Upper lobe of right lung (tissue), 1 donor: ENCODE measurements at regions not wholly inside any gene's neighbourhood (a gene's known extent, or its start where the extent isn't known, plus 50 kb on each side); places are given as distances from the start of the nearest gene placed in this dataset.

ENCODE experiments used
- ATAC-seq: fragments of 200-7000 bp; cut with Tn5 transposase; one replicate; pipeline ENCODE4 v1.9.1; 2020; ENCODE audit warnings: mild to moderate bottlenecking, moderate library complexity
- DNase-seq: peaks from one replicate; pipeline ENCODE4 v3.0.0-alpha.2; 2020
- H3K27ac ChIP-seq: fragments of 200-600 bp; one replicate; pipeline ENCODE4 v1.8.0; 2022
- H3K27me3 ChIP-seq: fragments of 200-600 bp; one replicate; pipeline ENCODE4 v1.8.0; 2022; ENCODE audit warnings: mild to moderate bottlenecking
- H3K36me3 ChIP-seq: fragments of 200-600 bp; one replicate; pipeline ENCODE4 v1.8.0; 2022
- H3K4me1 ChIP-seq: fragments of 200-600 bp; one replicate; pipeline ENCODE4 v1.8.0; 2022
- H3K4me3 ChIP-seq: fragments of 200-600 bp; one replicate; pipeline ENCODE4 v1.8.0; 2022; ENCODE audit warnings: mild to moderate bottlenecking
- H3K9me3 ChIP-seq: fragments of 200-600 bp; one replicate; pipeline ENCODE4 v1.8.0; 2022
- intact Hi-C: fragments of 100-400 bp; cut with DNase I; formaldehyde crosslinking; loops from one replicate; pipeline ENCODE4 v1.11.0; 2022
- TF ChIP-seq, protein P1 (sequence below): fragments of 200-600 bp; IDR thresholded peaks from one replicate; pipeline ENCODE4 v1.8.0; 2022; ENCODE audit warnings: antibody characterized with exemption
- donor health status: DM: no; HTN: yes; CAD: no; lungs with severe emphysema.

DNA sequence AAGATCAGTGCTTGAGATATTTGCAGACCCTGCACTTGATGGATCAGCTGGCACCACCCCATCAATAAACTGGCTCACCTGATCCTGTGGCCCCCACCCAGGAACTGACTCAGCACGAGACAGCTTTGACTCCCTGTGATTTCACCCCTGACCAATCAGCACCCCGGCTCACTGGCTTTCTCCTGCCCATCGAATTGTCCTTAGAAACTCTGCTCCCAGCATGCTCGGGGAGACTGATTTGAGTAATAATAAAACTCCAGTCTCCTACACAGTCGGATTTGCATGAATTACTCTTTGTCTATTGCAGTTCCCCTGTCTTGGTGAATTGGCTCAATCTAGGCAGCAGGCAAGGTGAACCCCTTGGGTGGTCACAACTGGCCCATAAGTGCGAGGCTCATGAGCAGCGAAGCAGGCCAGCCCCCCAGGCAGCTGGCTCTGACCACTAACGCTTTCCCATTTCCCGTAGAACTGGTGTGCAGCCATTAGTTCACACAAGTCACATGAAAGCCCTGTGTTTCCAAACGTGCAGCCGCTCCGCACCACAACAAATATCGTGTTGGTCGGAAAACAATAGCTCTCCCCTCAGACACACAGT, 79.6 kb downstream of the RSPH3 start:
- H3K9me3 ChIP-seq = no peaks in the 10 kb centered on the region
- ATAC-seq (no peak), DNase-seq (no peak)
- TF ChIP-seq, protein P1, sequence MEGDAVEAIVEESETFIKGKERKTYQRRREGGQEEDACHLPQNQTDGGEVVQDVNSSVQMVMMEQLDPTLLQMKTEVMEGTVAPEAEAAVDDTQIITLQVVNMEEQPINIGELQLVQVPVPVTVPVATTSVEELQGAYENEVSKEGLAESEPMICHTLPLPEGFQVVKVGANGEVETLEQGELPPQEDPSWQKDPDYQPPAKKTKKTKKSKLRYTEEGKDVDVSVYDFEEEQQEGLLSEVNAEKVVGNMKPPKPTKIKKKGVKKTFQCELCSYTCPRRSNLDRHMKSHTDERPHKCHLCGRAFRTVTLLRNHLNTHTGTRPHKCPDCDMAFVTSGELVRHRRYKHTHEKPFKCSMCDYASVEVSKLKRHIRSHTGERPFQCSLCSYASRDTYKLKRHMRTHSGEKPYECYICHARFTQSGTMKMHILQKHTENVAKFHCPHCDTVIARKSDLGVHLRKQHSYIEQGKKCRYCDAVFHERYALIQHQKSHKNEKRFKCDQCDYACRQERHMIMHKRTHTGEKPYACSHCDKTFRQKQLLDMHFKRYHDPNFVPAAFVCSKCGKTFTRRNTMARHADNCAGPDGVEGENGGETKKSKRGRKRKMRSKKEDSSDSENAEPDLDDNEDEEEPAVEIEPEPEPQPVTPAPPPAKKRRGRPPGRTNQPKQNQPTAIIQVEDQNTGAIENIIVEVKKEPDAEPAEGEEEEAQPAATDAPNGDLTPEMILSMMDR = no peak
- intact Hi-C loops = no loop called here
- no peak overlapping the region for H3K27ac ChIP-seq
- no peak overlapping the region for H3K4me3 ChIP-seq
- H3K4me1 ChIP-seq = no peaks in the 10 kb centered on the region
- H3K27me3 ChIP-seq = no peaks in the 10 kb centered on the region
- no peaks in the 10 kb centered on the region for H3K36me3 ChIP-seq

DNA sequence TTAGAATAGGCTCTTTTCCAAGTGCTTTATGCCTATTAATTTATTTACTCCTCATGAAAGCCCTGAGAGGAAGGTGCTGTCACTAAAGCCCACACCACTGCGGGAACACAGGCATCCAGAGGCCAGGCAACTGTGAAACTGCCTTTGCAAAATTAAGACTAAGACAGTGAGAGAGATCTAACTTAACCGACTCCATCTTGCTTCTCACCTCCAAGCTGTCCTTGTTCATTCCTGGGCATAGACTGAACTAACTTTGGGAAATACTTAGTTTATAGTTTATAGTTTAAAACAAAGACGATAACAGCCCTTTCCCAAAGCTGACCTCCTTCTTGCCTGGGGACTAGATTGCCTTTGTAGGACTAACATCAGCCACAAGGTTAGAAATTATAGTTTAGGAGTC, 80.1 kb downstream of the RSPH3 start:
- no peaks in the 10 kb centered on the region for H3K4me1 ChIP-seq
- no peaks in the 10 kb centered on the region for H3K9me3 ChIP-seq
- no peak overlapping the region for H3K27ac ChIP-seq
- no peaks in the 10 kb centered on the region for H3K36me3 ChIP-seq
- no peaks in the 10 kb centered on the region for H3K27me3 ChIP-seq
- DNase-seq (no peak), ATAC-seq (no peak)
- intact Hi-C loops = no loop called here
- no peak overlapping the region for H3K4me3 ChIP-seq
- TF ChIP-seq, protein P1 = no peak

DNA sequence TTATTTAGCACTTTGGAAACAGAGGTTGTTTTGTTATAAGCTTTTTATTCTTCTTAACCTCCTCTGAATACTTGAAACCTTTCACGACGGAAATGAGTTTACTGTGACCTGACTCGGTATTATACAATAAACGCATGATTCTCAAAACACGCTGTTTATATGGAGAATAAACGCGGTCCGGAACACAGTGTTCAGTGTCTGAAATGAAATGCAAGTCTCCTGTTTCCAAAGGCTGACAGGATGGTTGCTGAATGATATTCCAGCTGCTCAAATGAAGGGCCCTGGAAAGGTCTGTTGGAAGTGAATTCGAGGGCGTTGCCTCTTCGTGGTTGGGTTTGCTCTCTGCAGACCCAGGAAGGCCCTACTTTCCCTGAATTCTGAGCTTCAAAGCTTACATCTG, 83.4 kb downstream of the RSPH3 start:
- Histone ChIP-seq H3K9me3 (no peaks in the 10 kb centered on the region), H3K4me1 (no peaks in the 10 kb centered on the region), H3K27ac (no peak overlapping the region), H3K4me3 (no peak overlapping the region), H3K27me3 (no peaks in the 10 kb centered on the region), H3K36me3 (no peaks in the 10 kb centered on the region)
- ATAC-seq = no peak
- TF ChIP-seq, protein P1 = no peak
- DNase-seq = no peak
- intact Hi-C loops = no loop called here

DNA sequence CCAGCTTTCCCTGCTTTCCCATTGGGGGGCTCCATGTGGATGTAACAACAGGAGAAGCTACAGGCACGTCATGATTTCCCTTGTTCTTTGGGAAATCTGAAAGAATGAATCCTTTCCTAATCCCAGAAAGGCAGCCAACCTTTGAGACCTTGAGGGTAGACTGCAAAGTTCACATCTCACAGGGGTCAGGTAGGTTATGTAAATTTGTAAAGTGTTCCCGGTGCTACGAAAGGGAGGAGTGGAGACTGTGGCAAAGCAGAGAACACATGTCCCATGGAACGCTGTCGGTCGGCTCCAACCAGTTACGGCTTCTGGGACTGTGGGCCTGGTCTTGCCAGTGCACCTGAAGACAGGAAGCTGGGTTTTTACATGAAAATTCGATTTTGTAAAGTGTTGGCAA, 85.1 kb downstream of the RSPH3 start:
- DNase-seq = no peak
- H3K27ac ChIP-seq = no peak overlapping the region
- H3K36me3 ChIP-seq = no peaks in the 10 kb centered on the region
- TF ChIP-seq, protein P1 = no peak
- no peak overlapping the region for H3K4me3 ChIP-seq
- intact Hi-C loops = no loop called here
- no peaks in the 10 kb centered on the region for H3K9me3 ChIP-seq
- no peak for ATAC-seq
- no peaks in the 10 kb centered on the region for H3K27me3 ChIP-seq
- H3K4me1 ChIP-seq = peaks cover 1% of the 10 kb centered on the region

DNA sequence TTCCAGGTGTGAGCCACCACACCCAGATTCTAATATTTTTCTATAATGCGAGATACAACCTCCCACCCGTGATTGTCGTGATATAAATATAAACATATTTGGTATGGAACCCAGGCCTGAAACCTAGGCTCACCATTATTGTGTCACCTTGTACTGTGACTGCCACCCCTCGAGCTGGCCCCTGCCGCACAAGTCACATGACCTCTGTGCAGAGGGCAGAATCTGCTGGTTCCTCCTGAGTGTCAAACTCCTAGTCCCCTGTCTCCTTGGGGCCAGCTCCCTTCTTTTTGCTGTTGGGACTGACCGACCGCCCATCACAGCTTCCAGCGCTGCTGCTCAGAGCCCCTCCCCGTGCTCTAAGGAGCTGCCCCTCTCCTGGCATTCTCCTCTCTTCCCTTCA, 86.4 kb downstream of the RSPH3 start:
- Histone ChIP-seq H3K4me3 (no peak overlapping the region), H3K9me3 (no peaks in the 10 kb centered on the region), H3K4me1 (peaks cover 3% of the 10 kb centered on the region), H3K36me3 (no peaks in the 10 kb centered on the region), H3K27me3 (no peaks in the 10 kb centered on the region), H3K27ac (no peak overlapping the region)
- intact Hi-C loops = no loop called here
- ATAC-seq = no peak
- no peak for DNase-seq
- TF ChIP-seq, protein P1 = no peak

DNA sequence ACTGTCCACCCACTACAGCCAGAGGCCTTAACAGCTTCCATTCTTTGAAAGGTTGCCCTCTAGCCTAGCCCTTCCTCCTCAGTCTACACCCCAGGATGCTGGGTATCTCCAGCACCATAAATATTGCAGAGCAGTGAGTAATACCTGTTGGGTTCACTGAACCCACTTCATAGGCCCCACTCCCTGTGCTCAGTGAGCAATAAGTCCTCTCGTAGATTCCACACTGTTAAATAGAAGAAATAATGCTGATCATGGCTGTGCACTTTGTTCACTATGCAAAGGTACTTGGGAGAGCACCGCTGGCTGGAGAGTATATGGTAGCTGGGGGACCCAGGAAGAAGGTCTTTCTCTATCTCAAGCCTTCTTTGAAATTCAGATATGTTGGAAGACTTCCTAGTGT, 87.3 kb downstream of the RSPH3 start:
- H3K36me3 ChIP-seq = no peaks in the 10 kb centered on the region
- intact Hi-C loops = no loop called here
- no peaks in the 10 kb centered on the region for H3K27me3 ChIP-seq
- no peak overlapping the region for H3K4me3 ChIP-seq
- TF ChIP-seq, protein P1 = no peak
- no peak for DNase-seq
- H3K4me1 ChIP-seq = peaks cover 3% of the 10 kb centered on the region
- no peak for ATAC-seq
- no peak overlapping the region for H3K27ac ChIP-seq
- no peaks in the 10 kb centered on the region for H3K9me3 ChIP-seq
